GM18498 (cell line): ENCODE measurements at regions not wholly inside any gene's neighbourhood (a gene's known extent, or its start where the extent isn't known, plus 50 kb on each side); places are given as distances from the start of the nearest gene placed in this dataset.

Experiments
- ATAC-seq: cut with Tn5 transposase; IDR thresholded peaks from one replicate; pipeline ENCODE4 v1.9.1; 2021; ENCODE audit warnings: mild to moderate bottlenecking, moderate library complexity; ENCODE audit not compliant: unreplicated experiment

DNA sequence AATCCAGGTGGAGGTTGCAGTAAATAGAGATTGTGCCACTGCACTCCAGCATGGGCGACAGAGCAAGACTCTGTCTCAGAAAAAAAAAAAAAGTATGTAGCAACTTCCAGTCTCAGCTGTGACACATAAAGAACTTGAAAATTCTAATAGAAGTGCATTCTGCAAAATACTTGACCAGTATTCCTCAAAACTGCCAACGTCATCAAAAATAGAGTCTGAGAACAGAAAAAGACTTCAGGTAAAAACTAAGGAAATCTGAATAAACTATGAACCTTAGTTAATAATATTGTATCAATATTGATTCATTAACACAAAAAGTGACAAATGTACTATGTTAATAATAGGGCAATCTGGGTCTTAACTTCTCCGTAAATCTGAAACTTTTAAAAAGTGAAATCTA is 76.7 kb upstream of the WDR75 start:
- no peak for ATAC-seq

DNA sequence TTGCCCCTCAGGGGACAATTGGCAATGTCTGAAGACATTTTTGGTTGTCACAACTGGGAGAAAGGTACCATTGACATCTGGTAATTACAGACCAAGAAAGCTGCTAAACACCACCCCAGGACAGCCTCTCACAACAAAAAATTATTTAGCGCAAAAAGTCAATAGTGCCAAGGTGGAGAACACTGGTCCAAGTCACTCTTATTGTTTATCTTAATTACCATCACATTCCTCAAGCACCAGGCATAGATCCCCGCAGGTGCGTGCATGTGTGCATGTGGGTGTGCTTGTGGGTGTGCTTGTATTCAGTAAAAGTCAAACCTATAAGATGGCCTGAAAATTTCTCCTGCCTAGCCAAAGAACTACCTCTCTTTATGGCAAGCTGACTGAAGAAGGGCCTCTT is 74.9 kb upstream of the WDR75 start:
- ATAC-seq, result no peak

DNA sequence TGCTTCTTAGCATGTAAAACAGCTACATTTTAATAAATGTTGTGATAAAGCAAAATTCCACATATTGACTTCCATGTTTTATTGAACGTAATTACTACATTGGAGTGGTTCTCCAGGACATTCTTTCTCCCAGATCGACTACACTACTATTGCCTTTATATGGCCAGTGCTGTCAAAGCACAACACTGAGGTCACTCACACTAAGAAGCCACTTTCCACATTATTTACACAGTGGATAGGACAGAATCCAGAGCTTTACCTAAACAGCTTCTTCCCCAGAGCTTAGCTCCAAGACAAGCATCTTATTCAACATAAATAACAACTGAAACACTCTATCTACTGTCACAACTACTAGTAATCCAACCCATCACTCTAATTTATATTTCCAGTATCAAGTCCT is 73.9 kb upstream of the WDR75 start:
- ATAC-seq, result no peak

DNA sequence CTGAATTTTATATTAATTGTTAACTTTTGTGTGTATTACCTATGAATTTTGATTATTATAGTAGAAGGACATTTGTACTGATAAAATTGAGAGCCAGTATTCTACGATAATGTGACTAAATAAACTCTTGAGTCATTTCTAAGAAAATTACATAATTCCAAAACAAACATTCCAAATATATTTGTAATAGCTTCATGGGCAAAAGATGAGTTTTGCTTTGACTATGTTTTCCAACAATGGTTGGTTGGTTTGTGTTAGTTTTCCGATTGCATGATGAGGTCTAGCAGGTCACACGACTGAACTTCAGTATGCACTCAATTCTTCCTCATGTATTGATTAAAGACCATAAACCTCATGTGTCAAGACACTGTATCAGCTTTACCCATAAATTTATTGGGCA is 71.7 kb upstream of the WDR75 start:
- ATAC-seq, result no peak

DNA sequence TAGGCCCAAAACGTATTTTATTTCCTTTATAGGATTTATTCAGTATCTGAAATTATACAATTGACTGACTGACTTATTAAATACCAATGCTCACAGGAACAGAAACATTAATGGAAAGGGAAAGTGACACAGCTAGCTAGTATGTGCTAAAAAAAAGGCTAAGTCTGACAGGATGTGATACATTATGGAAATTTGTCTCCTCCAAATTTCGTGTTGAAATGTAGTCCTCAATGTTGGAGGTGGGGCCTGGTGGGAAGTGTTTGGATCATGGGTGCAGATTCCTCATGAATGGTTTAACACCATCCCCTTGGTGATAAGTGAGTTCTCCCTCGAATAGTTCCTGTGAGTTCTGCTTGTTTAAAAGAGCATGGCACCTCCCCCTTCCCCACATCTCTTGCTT is 70.6 kb upstream of the WDR75 start:
- no peak for ATAC-seq

DNA sequence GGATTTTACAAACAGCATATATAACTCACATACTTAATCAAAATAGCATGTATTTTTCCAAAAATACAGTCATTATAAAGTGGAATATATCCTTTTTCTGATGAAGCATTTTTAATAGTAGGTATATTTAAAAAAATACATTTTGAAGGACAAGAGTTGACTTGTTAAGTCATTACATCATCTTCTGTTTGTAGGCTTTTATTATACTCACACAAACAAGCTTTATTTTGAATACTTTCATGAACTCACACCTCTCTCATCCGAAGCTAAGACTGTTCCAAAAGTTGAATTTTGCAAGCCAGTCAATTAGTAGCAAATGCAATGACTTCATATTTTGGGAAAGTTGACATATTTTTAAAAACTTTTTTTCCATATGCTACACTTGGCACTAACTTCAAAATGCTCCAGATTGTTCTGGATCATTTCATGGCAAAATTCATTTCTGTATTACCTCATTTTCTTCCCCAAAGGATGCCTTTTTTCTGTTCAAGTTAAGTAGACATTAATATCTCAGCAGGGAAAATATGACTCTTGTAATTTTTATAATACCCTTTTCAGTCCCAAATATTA is 68.5 kb upstream of the WDR75 start:
- ATAC-seq, result no peak

DNA sequence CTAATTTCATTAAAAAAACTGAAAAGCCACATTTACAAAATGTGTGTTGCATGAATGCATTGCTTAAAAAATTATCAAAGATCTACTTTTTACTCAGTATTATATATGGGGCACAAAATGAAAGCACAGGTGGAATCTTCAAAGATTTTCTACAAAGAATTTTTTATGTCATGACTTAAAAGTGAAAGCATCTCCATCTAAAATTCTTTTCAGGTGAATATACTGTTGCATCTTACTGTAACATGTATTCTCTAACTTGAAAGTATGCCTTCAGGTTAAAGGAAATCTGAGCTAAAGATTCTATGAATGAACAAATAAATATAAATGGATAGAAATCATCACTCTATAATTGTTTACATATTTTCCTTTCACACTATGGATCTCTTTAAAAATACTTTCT is 66.8 kb upstream of the WDR75 start:
- ATAC-seq, result no peak

DNA sequence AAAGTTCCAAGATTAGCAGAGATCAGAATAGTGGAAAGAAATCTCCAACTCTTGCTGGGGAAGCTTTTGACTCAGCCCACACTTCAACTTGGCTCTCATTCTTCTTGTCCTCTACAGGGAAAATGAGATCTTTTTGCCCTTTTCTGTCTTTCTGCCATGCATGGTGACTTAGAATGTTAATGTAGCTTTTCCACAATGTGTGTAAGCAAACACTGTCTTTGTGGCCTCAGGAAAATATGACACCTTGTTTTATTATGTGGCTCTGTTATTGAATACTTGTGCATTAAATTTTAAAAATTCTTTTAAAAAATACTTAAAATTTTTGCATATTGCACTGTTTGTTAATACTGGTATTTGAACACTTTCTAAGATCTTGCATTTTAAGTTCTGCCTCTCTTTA is 65.4 kb upstream of the WDR75 start:
- no peak for ATAC-seq

DNA sequence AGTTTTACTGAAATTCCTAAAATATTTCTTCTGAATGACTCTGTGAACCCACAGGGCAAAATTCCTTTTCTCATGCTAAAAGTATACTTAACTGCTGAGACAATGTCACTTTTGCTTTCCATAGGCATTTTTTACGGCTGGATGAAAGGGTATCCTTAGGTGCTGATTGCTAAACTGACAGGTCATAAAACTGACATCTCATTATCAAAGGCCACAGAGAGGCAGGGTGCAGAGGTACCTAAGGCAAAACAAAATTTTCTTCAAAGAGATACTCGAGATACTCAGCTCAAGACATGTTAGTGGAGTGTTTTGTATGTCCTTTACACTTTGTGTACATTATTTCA is 62.0 kb upstream of the WDR75 start:
- no peak for ATAC-seq

DNA sequence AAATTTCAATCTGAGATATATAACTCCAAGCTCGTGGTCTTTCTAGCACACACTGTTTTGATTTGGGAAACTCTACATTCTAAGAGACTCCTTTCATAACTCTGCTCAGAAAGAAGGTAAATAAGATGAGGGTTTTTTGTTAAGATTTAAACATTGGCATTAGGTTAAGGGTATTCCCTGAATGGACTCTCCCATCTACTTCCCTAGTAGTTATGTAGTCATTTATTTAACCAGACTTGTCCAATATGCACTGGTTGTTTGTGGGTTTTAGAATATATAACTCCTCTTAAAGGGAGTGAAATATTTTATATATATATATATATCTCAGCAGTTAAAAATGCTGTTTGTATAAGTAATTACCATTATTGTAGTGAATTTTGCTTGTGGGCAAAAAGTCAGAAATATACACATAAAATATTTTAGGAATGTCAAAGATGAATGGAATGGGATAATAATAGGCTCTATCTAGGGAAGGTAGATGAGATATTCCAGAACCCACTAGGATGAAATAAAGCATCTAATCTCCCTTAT is 61.5 kb upstream of the WDR75 start:
- ATAC-seq, result no peak

DNA sequence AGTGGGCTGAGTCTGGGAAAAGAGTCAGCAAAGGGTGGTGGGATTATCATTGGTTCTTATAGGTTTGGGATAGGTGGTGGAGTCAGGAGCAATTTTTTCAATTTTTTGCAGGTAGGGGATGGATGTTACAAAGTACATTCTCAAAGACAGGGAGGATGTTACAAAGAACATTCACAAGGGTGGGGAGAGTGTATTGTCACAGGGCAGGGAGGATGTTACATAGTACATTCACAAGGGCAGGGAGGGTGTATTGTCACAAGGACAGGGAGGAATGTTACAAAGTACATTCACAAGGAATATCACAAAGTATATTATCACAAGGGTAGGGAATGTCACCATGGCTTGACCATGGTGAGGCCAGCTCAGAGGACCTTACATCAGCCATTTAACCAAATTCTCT is 58.6 kb upstream of the WDR75 start:
- no peak for ATAC-seq

DNA sequence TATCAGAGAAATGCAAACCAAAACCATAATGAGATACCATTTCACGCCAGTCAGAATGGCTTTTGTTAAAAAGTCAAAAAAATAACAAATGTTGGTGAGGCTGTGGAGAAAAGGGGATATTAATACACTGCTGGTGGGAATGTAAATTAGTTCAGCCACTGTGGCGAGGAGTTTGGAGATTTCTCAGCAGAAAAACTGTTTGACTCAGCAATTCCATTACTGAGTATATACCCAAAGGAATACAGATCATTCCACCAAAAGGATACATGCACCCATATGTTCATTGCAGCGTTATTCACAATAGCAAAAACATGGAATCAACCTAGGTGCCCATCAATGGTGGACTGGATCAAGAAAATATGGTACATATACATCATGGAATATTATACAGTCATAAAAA is 54.5 kb upstream of the WDR75 start:
- no peak for ATAC-seq

DNA sequence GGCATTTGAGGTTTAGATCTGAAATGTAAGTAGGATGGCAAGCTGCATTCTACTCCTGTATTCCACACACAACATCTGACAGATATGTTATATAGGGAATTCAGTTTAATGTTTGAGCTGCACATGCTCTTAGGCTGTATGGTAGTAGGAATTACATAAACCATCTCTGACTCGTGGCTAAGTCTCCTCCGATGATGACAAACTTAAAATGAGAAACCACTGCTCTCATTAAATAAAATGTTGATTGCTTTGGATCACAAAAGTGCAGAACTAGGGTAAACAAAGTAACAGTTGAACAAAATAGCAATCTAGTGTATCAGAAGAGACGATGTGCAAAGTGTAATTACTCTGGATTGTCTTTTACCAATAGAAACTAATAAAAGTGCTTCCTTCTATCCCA is 50.1 kb upstream of the WDR75 start:
- no peak for ATAC-seq
